ENCODE measurements at regions not wholly inside any gene's neighbourhood (a gene's known extent, or its start where the extent isn't known, plus 50 kb on each side); places are given as distances from the start of the nearest gene placed in this dataset.

GRCh38 chr7:115137816-115138215 is 215.9 kb downstream of the MDFIC start:
- Histone ChIP-seq H3K36me3 (no peaks in the 10 kb centered on the region), H3K4me3 (no peak overlapping the region), H3K27ac (no peak overlapping the region), H3K4me1 (peaks cover 0 to 28% (median 0%) of the 10 kb centered on the region in 3 donors), H3K9me3 (no peaks in the 10 kb centered on the region), H3K27me3 (no peaks in the 10 kb centered on the region)
- intact Hi-C loops (cut with DNase I), result no loop called here
- WGBS, 2 donors, result 78 to 95% methylated on average over 1 of the region's 1 CpG
- DNase-seq, result no peak
- TF ChIP-seq, protein P1, sequence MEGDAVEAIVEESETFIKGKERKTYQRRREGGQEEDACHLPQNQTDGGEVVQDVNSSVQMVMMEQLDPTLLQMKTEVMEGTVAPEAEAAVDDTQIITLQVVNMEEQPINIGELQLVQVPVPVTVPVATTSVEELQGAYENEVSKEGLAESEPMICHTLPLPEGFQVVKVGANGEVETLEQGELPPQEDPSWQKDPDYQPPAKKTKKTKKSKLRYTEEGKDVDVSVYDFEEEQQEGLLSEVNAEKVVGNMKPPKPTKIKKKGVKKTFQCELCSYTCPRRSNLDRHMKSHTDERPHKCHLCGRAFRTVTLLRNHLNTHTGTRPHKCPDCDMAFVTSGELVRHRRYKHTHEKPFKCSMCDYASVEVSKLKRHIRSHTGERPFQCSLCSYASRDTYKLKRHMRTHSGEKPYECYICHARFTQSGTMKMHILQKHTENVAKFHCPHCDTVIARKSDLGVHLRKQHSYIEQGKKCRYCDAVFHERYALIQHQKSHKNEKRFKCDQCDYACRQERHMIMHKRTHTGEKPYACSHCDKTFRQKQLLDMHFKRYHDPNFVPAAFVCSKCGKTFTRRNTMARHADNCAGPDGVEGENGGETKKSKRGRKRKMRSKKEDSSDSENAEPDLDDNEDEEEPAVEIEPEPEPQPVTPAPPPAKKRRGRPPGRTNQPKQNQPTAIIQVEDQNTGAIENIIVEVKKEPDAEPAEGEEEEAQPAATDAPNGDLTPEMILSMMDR (IDR thresholded peaks at IDR 0.05), result peak in 1 of 6 experiments; percentile 18
- no peak for TF ChIP-seq POLR2A (IDR thresholded peaks at IDR 0.05)

DNA sequence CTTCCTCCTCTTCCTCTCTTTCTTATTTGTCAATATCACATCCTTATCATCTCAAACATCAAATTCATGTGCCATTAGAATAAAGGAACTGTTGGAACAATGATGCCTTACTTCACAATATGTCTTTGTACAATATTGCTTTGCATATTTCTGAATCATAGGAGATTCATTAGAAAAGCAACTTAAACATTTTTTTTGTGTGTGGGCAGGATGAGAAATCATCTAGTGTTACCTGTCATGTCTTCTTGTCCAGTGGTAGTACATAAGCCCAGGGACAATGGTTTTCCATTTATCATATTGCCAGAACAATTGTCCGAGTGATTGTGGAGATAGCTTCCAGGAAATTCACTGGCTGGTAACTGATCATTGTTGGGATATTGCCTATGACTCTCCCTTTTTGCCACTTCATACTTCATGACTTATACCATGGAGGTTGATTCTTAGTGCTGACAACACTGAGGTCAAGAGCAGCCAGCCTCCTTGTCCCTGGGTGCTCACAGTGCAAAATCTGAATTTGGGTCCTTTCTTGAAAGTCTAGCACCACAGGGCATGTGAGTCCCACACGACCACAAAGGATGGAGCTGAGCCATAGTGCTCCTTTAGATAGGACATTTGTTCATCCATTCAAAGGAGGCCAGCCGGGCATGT is 215.0 kb downstream of the MDFIC start:
- H3K27me3 ChIP-seq, result no peaks in the 10 kb centered on the region
- WGBS, 2 donors, result 50 to 60% methylated on average over 2 to 3 of the region's 3 CpGs
- no peak for DNase-seq
- H3K36me3 ChIP-seq, result no peaks in the 10 kb centered on the region
- peaks cover 0 to 28% (median 0%) of the 10 kb centered on the region in 3 donors for H3K4me1 ChIP-seq
- H3K4me3 ChIP-seq, result no peak overlapping the region
- H3K9me3 ChIP-seq, result no peaks in the 10 kb centered on the region
- intact Hi-C loops (cut with DNase I), result no loop called here
- TF ChIP-seq POLR2A (IDR thresholded peaks at IDR 0.05), result no peak
- TF ChIP-seq, protein P1 (IDR thresholded peaks at IDR 0.05), result no peak
- no peak overlapping the region for H3K27ac ChIP-seq

GRCh38 chr7:115135769-115136410 is 214.0 kb downstream of the MDFIC start:
- Histone ChIP-seq H3K36me3 (no peaks in the 10 kb centered on the region), H3K9me3 (no peaks in the 10 kb centered on the region), H3K27me3 (no peaks in the 10 kb centered on the region), H3K27ac (no peak overlapping the region), H3K4me3 (no peak overlapping the region), H3K4me1 (peaks cover 0 to 28% (median 0%) of the 10 kb centered on the region in 3 donors)
- intact Hi-C loops (cut with DNase I), result no loop called here
- DNase-seq, result no peak
- 27 to 45% methylated on average over 1 of the region's 1 CpG for WGBS, 2 donors
- TF ChIP-seq POLR2A (IDR thresholded peaks at IDR 0.05), result no peak
- TF ChIP-seq, protein P1 (IDR thresholded peaks at IDR 0.05), result no peak

DNA sequence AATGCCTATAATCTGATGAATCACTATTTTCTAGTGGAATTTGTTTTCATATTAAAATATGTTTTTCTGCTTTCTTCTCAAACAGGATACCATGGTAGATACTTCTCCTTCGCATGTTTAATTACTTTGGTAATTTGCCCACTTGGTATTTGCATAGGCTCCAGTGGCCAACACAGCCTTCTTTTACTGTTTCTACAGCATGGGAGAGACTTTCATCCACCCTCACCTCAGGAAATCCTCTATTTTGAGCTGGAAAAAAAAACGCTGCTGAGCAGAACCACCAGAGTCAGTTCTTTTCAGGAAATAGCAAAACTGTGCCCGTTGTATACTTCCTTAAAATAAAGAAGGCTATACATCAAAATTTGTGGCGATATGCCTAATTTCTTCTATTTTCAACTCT is 213.3 kb downstream of the MDFIC start:
- Histone ChIP-seq H3K27ac (no peak overlapping the region), H3K36me3 (no peaks in the 10 kb centered on the region), H3K4me3 (no peak overlapping the region), H3K27me3 (no peaks in the 10 kb centered on the region), H3K4me1 (peaks cover 0 to 28% (median 0%) of the 10 kb centered on the region in 3 donors), H3K9me3 (no peaks in the 10 kb centered on the region)
- TF ChIP-seq POLR2A (IDR thresholded peaks at IDR 0.05), result no peak
- TF ChIP-seq, protein P1 (IDR thresholded peaks at IDR 0.05), result no peak
- intact Hi-C loops (cut with DNase I), result no loop called here
- 28 to 47% methylated on average over 4 of the region's 4 CpGs for WGBS, 2 donors
- DNase-seq, result no peak

GRCh38 chr7:115133248-115133647 is 211.4 kb downstream of the MDFIC start:
- TF ChIP-seq, protein P1 (IDR thresholded peaks at IDR 0.05), result no peak
- no peak for TF ChIP-seq POLR2A (IDR thresholded peaks at IDR 0.05)
- intact Hi-C loops (cut with DNase I), result no loop called here
- 89 to 95% methylated on average over 5 of the region's 5 CpGs for WGBS, 2 donors
- H3K36me3 ChIP-seq, result no peaks in the 10 kb centered on the region
- no peaks in the 10 kb centered on the region for H3K9me3 ChIP-seq
- H3K4me3 ChIP-seq, result no peak overlapping the region
- DNase-seq, result no peak
- peaks cover 0 to 28% (median 0%) of the 10 kb centered on the region in 3 donors for H3K4me1 ChIP-seq
- H3K27ac ChIP-seq, result no peak overlapping the region
- no peaks in the 10 kb centered on the region for H3K27me3 ChIP-seq

Measured in esophagus squamous epithelium (tissue), 5 donors.